NCI-H226 (cell line): ENCODE measurements at regions not wholly inside any gene's neighbourhood (a gene's known extent, or its start where the extent isn't known, plus 50 kb on each side); places are given as distances from the start of the nearest gene placed in this dataset.

Source experiments
- DNase-seq: peaks from one replicate; pipeline ENCODE4 v3.0.0-alpha.2; 2015

- peak; percentile 77 for DNase-seq
These were observed 511.8 kb upstream of the USP24 start for GRCh38 chr1:55726994-55727393.

GRCh38 chr1:55725378-55725777 lies 510.2 kb upstream of the USP24 start:
- no peak for DNase-seq

- DNase-seq: peak; percentile 39
These were observed 509.6 kb upstream of the USP24 start for GRCh38 chr1:55724551-55725325.

GRCh38 chr1:55723001-55723400 lies 507.8 kb upstream of the USP24 start:
- DNase-seq: no peak

- DNase-seq: no peak
These were observed 505.1 kb upstream of the USP24 start for GRCh38 chr1:55720261-55720660.

- peak; percentile 97 for DNase-seq
These were observed 503.9 kb upstream of the USP24 start for GRCh38 chr1:55718758-55719671.

- no peak for DNase-seq
These were observed 501.9 kb upstream of the USP24 start for GRCh38 chr1:55717111-55717510.

GRCh38 chr1:55716610-55717009 lies 501.4 kb upstream of the USP24 start:
- DNase-seq: peak; percentile 63

- peak; percentile 86 for DNase-seq
These were observed 501.0 kb upstream of the USP24 start for GRCh38 chr1:55716151-55716550.

- DNase-seq: no peak
These were observed 499.1 kb upstream of the USP24 start for GRCh38 chr1:55714230-55714629.

GRCh38 chr1:55713516-55713915 lies 498.4 kb upstream of the USP24 start:
- no peak for DNase-seq

GRCh38 chr1:55712148-55712547 lies 497.0 kb upstream of the USP24 start:
- no peak for DNase-seq

GRCh38 chr1:55708781-55709180 lies 493.6 kb upstream of the USP24 start:
- no peak for DNase-seq

GRCh38 chr1:55707846-55708245 lies 492.7 kb upstream of the USP24 start:
- DNase-seq: no peak

- no peak for DNase-seq
These were observed 492.0 kb upstream of the USP24 start for GRCh38 chr1:55707196-55707595.

- DNase-seq: no peak
These were observed 491.2 kb upstream of the USP24 start for GRCh38 chr1:55706397-55706796.

GRCh38 chr1:55703726-55704363 lies 488.7 kb upstream of the USP24 start:
- no peak for DNase-seq

- peak; percentile 14 for DNase-seq
These were observed 486.9 kb upstream of the USP24 start for GRCh38 chr1:55702064-55702463.

- DNase-seq: peak; percentile 39
These were observed 485.4 kb upstream of the USP24 start for GRCh38 chr1:55700359-55701130.

- DNase-seq: no peak
These were observed 484.1 kb upstream of the USP24 start for GRCh38 chr1:55699228-55699627.

- no peak for DNase-seq
These were observed 482.9 kb upstream of the USP24 start for GRCh38 chr1:55697997-55698535.

GRCh38 chr1:55696891-55697290 lies 481.7 kb upstream of the USP24 start:
- DNase-seq: no peak
